GM12878 (cell line): ENCODE measurements at regions not wholly inside any gene's neighbourhood (a gene's known extent, or its start where the extent isn't known, plus 50 kb on each side); places are given as distances from the start of the nearest gene placed in this dataset.

Experiments used
- ATAC-seq: fragments of 200-7000 bp; cut with Tn5 transposase; 3 replicates; pipeline ENCODE4 v1.9.1; 2020; ENCODE audit warnings: mild to moderate bottlenecking, moderate library complexity
- BruUV-seq: library from RNA; stranded (reverse); fragments of 400-500 nt; replicated peaks from 2 replicates; lab custom pipeline; 2021; lab: Mats Ljungman, UMichigan
- CTCF ChIA-PET: fragments of 300-600 bp; sonication (Branson Sonifier 250); formaldehyde crosslinking; extraction: SDS; loops from one replicate; lab custom pipeline; 2021; ENCODE audit warnings: inconsistent platforms; lab: Yijun Ruan, JAX
- POLR2A ChIA-PET: fragments of 350-600 bp; formaldehyde crosslinking; extraction: SDS; loops from one replicate; lab custom pipeline; 2021; ENCODE audit warnings: inconsistent platforms; lab: Charles Lee
- RAD21 ChIA-PET: fragments of 300-600 bp; sonication (Branson Sonifier 250); formaldehyde crosslinking; loops from one replicate; lab custom pipeline; 2023; ENCODE audit warnings: antibody characterized with exemption; ENCODE audit not compliant: unreplicated experiment; lab: Charles Lee
- SMC1A ChIA-PET: fragments of 300-600 bp; sonication (Branson Sonifier 250); formaldehyde crosslinking; loops from one replicate; lab custom pipeline; 2023; ENCODE audit not compliant: unreplicated experiment, uncharacterized antibody; lab: Charles Lee
- DNase-seq: peaks from one replicate; pipeline ENCODE4 v3.0.0-alpha.2; 2011; ENCODE audit warnings: low read depth, low spot score
- FAIRE-seq: peaks from 3 replicates; lab custom pipeline; 2011; peaks lifted over from hg19 to GRCh38; lab: Jason Lieb, UNC
- H2AFZ ChIP-seq: 2 replicates; pipeline ENCODE4 v1.6.0; 2011; ENCODE audit warnings: low read depth, low read length, control low read depth; ENCODE audit not compliant: control insufficient read depth
- H3K27ac ChIP-seq: 2 replicates; pipeline ENCODE4 v1.5.1; 2011; ENCODE audit warnings: control low read depth; ENCODE audit not compliant: control insufficient read depth, insufficient read depth
- H3K27me3 ChIP-seq, 2 experiments: replicated peaks in 1 of 2; 2 replicates each; pipeline versions ENCODE4 v1.6.0 to v1.6.1; 2011; ENCODE audit warnings: low read length in 1 of 2; ENCODE audit not compliant: control insufficient read depth in 2 of 2, insufficient read depth in 2 of 2
- H3K36me3 ChIP-seq, 2 experiments: 2 replicates each; pipeline ENCODE4 v1.5.1; 2011; ENCODE audit warnings: low read length in 1 of 2; ENCODE audit not compliant: control insufficient read depth in 2 of 2, insufficient read depth in 2 of 2
- H3K4me1 ChIP-seq: 2 replicates; pipeline ENCODE4 v1.6.1; 2011; ENCODE audit warnings: mild to moderate bottlenecking, low read length, moderate library complexity, mixed read lengths; ENCODE audit not compliant: control insufficient read depth, insufficient read depth
- H3K4me2 ChIP-seq: 2 replicates; pipeline ENCODE4 v1.6.0; 2011; ENCODE audit warnings: control low read depth; ENCODE audit not compliant: control insufficient read depth, insufficient read depth
- H3K4me3 ChIP-seq: fragments of 200-600 bp; sonication (generic); 2 replicates; pipeline ENCODE4 v1.5.1; 2016
- H3K79me2 ChIP-seq: 2 replicates; pipeline ENCODE4 v1.6.0; 2011; ENCODE audit warnings: low read length; ENCODE audit not compliant: control insufficient read depth, insufficient read depth
- H3K9ac ChIP-seq: 2 replicates; pipeline ENCODE4 v1.8.0; 2011; ENCODE audit warnings: low read length, control low read depth, mixed read lengths; ENCODE audit not compliant: control insufficient read depth, insufficient read depth
- H3K9me3 ChIP-seq: replicated peaks from 3 replicates; pipeline ENCODE4 v1.5.1; 2011; ENCODE audit warnings: mild to moderate bottlenecking, low read length; ENCODE audit not compliant: control insufficient read depth, insufficient read depth
- H4K20me1 ChIP-seq: 2 replicates; pipeline ENCODE4 v1.6.0; 2011; ENCODE audit not compliant: control insufficient read depth, insufficient read depth
- BMI1 ChIP-seq: fragments of 450-650 bp; IDR thresholded peaks from 2 replicates; pipeline ENCODE4 v1.6.1; 2016; ENCODE audit warnings: mild to moderate bottlenecking, moderate library complexity, borderline replicate concordance
- HCFC1 ChIP-seq: fragments of 150-350 bp; IDR thresholded peaks from 2 replicates; pipeline ENCODE4 v1.6.1; 2014; ENCODE audit warnings: low read length
- KDM1A ChIP-seq: fragments of 200-600 bp; sonication (generic); IDR thresholded peaks from 2 replicates; pipeline ENCODE4 v1.6.1; 2016; ENCODE audit warnings: borderline replicate concordance
- MEF2A ChIP-seq: IDR thresholded peaks from 2 replicates; pipeline ENCODE4 v1.6.1; 2011; ENCODE audit warnings: low read depth, mild to moderate bottlenecking, low read length, moderate library complexity; ENCODE audit not compliant: insufficient read depth
- MYB ChIP-seq: fragments of 150-350 bp; IDR thresholded peaks from 2 replicates; pipeline ENCODE4 v1.6.1; 2014; ENCODE audit warnings: mild to moderate bottlenecking, low read depth, low read length, borderline replicate concordance
- SMC3 ChIP-seq: IDR thresholded peaks from 2 replicates; pipeline ENCODE4 v1.6.1; 2011; ENCODE audit warnings: low read length, improper control_type of control experiment, borderline replicate concordance
- ZNF207 ChIP-seq: fragments of 450-650 bp; IDR thresholded peaks from 2 replicates; pipeline ENCODE4 v1.6.1; 2014; ENCODE audit warnings: antibody characterized with exemption, mild to moderate bottlenecking, borderline replicate concordance
- WGBS: methylation state at CpG from one replicate; pipeline ENCODE4 v1.1.6; 2016; ENCODE audit warnings: low lambda C conversion rate; ENCODE audit not compliant: insufficient replicate concordance, insufficient coverage; ENCODE audit errors: missing lambda C conversion rate; 5-methylcytosine and 5-hydroxymethylcytosine counted together
- in situ Hi-C: fragments of 300-500 bp; cut with MboI; formaldehyde crosslinking; loops from 9 replicates; pipeline ENCODE4 v1.14.3; 2018; ENCODE audit warnings: mixed read lengths
- intact Hi-C: fragments of 100-400 bp; cut with micrococcal nuclease; formaldehyde crosslinking; loops from one replicate; pipeline ENCODE4 v1.14.2; 2022; ENCODE audit not compliant: unreplicated experiment
- TF ChIP-seq, protein P1 (sequence below): fragments of 450-650 bp; IDR thresholded peaks from 2 replicates; pipeline ENCODE4 v1.6.1; 2016; ENCODE audit warnings: mild to moderate bottlenecking, moderate library complexity, borderline replicate concordance
- TF ChIP-seq, protein P2 (sequence below): fragments of 450-650 bp; formaldehyde crosslinking; IDR thresholded peaks from 2 replicates; pipeline ENCODE4 v1.5.0; 2022; ENCODE audit warnings: mild to moderate bottlenecking, missing genetic modification characterization

DNA sequence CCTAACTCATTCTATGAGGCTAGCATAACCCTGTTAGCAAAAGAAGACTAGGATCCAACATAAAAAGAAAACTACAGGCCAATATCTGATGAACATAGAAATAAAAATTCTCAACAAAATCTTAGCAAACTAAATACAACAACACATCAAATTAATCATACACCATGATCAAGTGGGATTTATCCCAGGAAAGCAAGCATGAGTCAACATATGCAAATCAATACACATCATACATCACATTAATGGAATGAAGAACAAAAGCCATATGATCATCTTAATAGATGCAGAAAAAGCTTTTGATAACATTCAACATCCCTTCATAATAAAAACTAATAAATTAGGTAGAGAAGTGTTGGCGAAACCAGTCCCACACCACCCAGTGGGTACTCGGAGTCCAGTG, 136.1 kb upstream of the MME start:
- ATAC-seq, result no peak
- ChIA-PET CTCF (no interaction called here), SMC1A (no interaction called here), POLR2A (no interaction called here), RAD21 (no interaction called here)
- TF ChIP-seq MEF2A (no peak), SMC3 (no peak), KDM1A (no peak), BMI1 (no peak), MYB (no peak), HCFC1 (no peak), ZNF207 (no peak)
- TF ChIP-seq, protein P1, sequence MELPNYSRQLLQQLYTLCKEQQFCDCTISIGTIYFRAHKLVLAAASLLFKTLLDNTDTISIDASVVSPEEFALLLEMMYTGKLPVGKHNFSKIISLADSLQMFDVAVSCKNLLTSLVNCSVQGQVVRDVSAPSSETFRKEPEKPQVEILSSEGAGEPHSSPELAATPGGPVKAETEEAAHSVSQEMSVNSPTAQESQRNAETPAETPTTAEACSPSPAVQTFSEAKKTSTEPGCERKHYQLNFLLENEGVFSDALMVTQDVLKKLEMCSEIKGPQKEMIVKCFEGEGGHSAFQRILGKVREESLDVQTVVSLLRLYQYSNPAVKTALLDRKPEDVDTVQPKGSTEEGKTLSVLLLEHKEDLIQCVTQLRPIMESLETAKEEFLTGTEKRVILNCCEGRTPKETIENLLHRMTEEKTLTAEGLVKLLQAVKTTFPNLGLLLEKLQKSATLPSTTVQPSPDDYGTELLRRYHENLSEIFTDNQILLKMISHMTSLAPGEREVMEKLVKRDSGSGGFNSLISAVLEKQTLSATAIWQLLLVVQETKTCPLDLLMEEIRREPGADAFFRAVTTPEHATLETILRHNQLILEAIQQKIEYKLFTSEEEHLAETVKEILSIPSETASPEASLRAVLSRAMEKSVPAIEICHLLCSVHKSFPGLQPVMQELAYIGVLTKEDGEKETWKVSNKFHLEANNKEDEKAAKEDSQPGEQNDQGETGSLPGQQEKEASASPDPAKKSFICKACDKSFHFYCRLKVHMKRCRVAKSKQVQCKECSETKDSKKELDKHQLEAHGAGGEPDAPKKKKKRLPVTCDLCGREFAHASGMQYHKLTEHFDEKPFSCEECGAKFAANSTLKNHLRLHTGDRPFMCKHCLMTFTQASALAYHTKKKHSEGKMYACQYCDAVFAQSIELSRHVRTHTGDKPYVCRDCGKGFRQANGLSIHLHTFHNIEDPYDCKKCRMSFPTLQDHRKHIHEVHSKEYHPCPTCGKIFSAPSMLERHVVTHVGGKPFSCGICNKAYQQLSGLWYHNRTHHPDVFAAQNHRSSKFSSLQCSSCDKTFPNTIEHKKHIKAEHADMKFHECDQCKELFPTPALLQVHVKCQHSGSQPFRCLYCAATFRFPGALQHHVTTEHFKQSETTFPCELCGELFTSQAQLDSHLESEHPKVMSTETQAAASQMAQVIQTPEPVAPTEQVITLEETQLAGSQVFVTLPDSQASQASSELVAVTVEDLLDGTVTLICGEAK, result no peak
- TF ChIP-seq, protein P2, sequence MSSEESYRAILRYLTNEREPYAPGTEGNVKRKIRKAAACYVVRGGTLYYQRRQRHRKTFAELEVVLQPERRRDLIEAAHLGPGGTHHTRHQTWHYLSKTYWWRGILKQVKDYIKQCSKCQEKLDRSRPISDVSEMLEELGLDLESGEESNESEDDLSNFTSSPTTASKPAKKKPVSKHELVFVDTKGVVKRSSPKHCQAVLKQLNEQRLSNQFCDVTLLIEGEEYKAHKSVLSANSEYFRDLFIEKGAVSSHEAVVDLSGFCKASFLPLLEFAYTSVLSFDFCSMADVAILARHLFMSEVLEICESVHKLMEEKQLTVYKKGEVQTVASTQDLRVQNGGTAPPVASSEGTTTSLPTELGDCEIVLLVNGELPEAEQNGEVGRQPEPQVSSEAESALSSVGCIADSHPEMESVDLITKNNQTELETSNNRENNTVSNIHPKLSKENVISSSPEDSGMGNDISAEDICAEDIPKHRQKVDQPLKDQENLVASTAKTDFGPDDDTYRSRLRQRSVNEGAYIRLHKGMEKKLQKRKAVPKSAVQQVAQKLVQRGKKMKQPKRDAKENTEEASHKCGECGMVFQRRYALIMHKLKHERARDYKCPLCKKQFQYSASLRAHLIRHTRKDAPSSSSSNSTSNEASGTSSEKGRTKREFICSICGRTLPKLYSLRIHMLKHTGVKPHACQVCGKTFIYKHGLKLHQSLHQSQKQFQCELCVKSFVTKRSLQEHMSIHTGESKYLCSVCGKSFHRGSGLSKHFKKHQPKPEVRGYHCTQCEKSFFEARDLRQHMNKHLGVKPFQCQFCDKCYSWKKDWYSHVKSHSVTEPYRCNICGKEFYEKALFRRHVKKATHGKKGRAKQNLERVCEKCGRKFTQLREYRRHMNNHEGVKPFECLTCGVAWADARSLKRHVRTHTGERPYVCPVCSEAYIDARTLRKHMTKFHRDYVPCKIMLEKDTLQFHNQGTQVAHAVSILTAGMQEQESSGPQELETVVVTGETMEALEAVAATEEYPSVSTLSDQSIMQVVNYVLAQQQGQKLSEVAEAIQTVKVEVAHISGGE (CRISPR knock-in tag), result no peak
- WGBS, result 40% methylated on average over 2 of the region's 2 CpGs
- H3K4me1 ChIP-seq, result no peaks in the 10 kb centered on the region
- no peak overlapping the region for H3K4me3 ChIP-seq
- H3K27me3 ChIP-seq, result no peaks in the 10 kb centered on the region
- no peaks in the 10 kb centered on the region for H3K36me3 ChIP-seq
- FAIRE-seq, result no peak
- H3K4me2 ChIP-seq, result no peak overlapping the region
- no peaks in the 10 kb centered on the region for H4K20me1 ChIP-seq
- DNase-seq, result no peak
- H3K27ac ChIP-seq, result no peak overlapping the region
- in situ Hi-C loops (no loop called here), intact Hi-C loops (no loop called here)
- H3K9me3 ChIP-seq, result no peaks in the 10 kb centered on the region
- no TSS peak for BruUV-seq
- H2AFZ ChIP-seq, result no peak overlapping the region
- no peaks in the 10 kb centered on the region for H3K79me2 ChIP-seq
- H3K9ac ChIP-seq, result no peak overlapping the region
